Suprapubic skin (tissue), 2 donors: ENCODE measurements at regions not wholly inside any gene's neighbourhood (a gene's known extent, or its start where the extent isn't known, plus 50 kb on each side); places are given as distances from the start of the nearest gene placed in this dataset.

ENCODE experiments used
- EP300 ChIP-seq: sonication (generic); formaldehyde crosslinking; IDR thresholded peaks from one replicate; pipeline ENCODE4 v1.6.1; 2017; ENCODE audit warnings: antibody characterized with exemption
- POLR2A ChIP-seq, 2 donors: fragments of 450-650 bp; IDR thresholded peaks; one replicate each; pipeline ENCODE4 v1.6.1; 2017; ENCODE audit warnings: antibody characterized with exemption in 2 of 2, mild to moderate bottlenecking in 2 of 2, moderate library complexity in 2 of 2

DNA sequence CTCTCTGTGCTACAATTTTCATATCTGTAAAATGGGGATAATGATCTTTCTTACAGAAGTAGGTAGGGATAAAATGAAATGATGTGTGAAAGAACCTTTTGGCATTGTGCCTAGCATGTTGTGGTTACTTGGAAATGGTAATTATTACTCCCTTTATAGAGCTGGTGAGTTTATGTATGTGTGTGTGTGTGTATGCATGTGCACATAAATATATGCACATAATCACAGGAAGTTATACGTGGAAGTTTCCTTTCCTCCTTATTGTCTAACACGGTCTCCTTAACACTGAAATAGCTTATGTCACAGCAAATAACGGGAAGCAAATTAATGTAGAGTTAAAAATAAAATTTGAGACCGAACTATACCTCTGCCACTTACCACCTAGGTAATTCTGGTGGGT is 163.7 kb upstream of the ZBED5 start:
- no peak for TF ChIP-seq EP300
- no peak for TF ChIP-seq POLR2A (IDR thresholded peaks at IDR 0.05)
